HG02610 (cell line): ENCODE measurements at regions not wholly inside any gene's neighbourhood (a gene's known extent, or its start where the extent isn't known, plus 50 kb on each side); places are given as distances from the start of the nearest gene placed in this dataset.
A peak's percentile ranks its signal among the peaks of the same experiment; 100 is the strongest.
"Not testable (repeated sequence)": the region's sequence is repeated elsewhere in the genome, so short reads cannot be mapped to it uniquely, and the experiment has no call there.

Experiments
- ATAC-seq: cut with Tn5 transposase; IDR thresholded peaks from one replicate; pipeline ENCODE4 v1.9.1; 2021; ENCODE audit warnings: mild to moderate bottlenecking, moderate library complexity; ENCODE audit not compliant: unreplicated experiment

- not testable (repeated sequence) for ATAC-seq
Measured at GRCh38 chr15:21774760-21775159, 102.8 kb downstream of the POTEB start.

- ATAC-seq = not testable (repeated sequence)
Measured at GRCh38 chr15:21766524-21766923, 111.0 kb downstream of the POTEB start.

GRCh38 chr15:21763756-21764155, 113.8 kb downstream of the POTEB start:
- ATAC-seq = not testable (repeated sequence)

DNA sequence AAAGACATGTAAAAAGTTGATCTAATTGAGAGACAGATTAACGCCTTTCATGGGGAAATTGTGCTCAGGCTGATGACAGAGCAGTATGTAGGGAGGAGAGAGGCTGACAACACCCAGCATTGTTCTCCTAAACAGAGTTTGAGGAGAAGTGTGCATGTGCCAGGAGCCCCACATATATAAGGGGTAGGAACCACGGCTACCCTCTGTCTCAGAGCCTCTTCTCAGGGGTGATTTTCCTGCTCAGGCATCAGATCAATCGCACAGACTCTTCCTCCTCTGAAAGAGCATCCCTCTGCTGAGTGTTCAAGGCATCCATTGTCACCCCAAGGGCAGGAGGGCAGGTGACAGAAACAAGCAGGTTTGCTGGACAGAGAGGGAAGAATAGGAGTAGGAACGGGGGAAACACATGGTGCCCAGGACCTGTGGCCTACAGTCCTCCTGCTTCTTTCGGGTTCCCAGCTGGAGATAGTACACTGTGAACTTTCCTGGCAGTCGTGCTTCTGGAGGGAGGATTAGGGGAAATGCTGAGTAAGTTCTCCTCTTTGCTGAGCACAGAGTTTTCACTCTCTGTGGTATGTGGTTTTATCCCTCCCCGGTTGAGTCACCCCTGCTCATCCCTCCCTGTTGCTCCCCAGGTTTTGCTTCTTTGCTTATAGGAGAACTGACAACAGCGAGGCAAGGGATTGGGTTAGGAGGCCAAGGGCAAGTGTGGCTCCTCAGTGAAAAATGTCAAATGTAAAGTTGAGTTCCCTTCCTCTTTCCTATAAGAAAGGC, 117.1 kb downstream of the POTEB start:
- not testable (repeated sequence) for ATAC-seq

DNA sequence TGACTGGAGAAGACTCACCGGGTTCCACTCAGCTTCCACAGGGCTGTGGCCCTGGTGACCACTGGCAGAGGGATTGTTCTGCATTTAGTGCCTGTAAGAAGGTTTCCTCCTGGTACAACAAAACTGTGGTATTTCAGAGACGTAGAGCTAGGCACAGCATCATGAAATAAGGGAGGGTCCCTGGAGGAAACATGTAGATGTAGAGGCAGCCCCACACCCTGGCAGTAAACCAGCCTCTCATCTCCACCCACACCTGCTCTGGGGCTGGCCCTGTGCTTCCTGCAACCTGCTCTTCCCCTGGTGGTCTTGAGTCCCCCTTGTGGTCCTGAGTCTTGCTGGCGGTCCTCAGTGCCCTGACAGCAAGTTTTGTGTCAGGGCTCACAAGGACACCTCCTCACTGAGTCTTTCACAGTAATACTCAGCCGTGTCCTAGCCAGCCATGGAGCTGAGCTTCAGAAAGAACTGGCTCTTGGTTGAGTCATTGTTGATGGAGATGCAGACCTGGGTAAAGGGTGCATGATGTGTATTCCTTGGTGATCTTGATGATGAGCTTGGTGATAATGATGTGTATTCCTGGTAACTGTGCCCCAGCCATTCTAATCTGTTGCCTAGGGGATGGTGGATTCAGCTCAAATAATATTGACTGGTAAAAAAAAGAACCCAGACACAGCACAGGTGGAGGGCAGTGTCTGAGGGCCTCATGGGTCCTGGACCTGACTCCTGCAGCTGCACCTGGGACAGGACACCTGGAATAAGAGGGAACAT, 118.0 kb downstream of the POTEB start:
- not testable (repeated sequence) for ATAC-seq

DNA sequence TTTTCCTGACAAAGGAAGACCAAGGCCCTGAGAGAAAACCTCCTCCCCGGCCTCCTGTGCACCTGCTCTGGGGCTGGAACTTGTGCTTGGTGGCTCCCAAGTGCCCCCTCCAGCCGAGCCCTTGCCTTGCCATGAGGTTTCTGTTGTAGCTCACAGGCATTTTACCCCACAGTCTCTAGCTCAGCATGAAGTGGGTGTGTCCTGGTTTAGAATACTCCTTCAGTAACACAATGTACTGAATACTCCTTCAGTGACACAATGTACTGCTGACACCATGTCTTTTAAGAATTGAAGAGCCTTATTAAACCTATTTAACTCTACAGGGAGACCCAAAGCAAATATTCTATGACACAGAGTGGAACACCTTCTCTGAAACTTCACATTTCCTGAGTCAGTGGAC, 123.7 kb downstream of the POTEB start:
- ATAC-seq = not testable (repeated sequence)

- ATAC-seq = not testable (repeated sequence)
Measured at GRCh38 chr15:21752124-21752957, 125.2 kb downstream of the POTEB start.

GRCh38 chr15:21749173-21749572, 128.4 kb downstream of the POTEB start:
- not testable (repeated sequence) for ATAC-seq

DNA sequence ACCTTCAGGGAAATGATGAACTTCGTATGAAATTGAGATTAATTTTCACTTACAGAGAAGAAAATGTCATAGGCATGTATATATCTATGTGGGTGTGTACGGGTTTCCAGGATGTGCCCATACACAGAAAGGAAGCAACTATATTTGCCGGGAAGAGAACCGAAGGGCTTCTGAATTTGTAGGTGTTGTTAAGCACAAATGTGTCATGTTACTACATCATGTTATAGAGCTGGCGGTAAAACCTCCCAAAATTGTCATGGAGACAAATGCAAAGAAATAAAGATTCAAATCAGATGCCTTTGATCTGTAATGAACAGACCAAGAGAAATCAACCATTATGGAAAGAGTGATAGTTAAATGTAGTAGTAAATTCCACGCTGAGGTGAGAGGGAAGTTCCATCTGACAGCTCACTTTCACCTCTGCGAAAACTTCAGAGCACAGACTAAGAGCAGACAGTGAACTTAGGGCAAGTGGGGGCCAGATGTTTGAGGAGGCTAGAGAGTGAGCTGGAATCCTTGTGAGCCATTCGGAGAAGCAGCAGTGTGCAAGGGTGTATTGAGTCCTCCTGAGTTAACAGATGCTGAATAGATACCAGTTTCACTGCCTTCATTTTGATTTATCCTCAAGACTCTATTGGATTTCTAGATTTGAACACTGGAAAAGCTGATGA, 133.2 kb downstream of the POTEB start:
- ATAC-seq = not testable (repeated sequence)

- ATAC-seq = not testable (repeated sequence)
Measured at GRCh38 chr15:21742067-21742466, 135.5 kb downstream of the POTEB start.

DNA sequence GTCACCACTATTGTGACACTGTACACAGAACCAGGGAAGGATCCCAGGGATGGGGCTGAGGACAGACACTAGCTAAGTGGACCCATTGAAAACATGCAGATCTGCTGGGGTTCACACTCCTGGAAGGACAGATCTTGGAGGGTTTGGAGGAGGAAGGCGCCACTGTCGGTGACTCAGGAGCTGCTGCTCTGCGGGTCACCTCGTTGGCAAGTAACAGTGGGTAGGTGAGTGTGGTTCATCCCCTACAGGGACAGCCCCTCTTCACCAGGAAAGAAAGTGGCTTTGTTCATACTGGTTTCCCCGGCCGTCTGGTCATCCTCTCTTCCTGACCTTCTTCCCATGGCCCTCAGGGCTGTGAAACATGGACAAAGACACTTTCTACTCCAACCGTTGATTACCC, 139.5 kb downstream of the POTEB start:
- ATAC-seq = not testable (repeated sequence)

DNA sequence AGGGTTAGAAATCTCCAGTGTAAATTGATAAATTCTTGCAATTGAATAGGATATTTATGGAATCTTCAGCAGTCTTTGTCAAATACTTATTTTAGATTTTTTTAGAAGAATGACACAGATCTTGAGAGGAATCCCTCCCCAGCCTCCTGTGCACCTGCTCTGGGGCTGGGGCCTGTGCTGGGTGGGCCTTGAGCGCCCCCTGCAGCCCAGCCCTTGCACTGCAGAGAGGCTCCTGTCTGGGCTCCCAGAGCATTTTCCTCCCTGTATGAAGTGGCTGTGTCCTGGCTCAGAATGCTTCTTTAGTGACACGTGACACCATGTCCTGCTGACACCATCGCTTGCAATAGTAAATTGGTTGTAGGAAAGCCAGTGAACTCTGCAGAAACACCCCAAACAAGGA, 141.1 kb downstream of the POTEB start:
- ATAC-seq = not testable (repeated sequence)

- ATAC-seq = not testable (repeated sequence)
Measured at GRCh38 chr15:21735837-21736236, 141.7 kb downstream of the POTEB start.

DNA sequence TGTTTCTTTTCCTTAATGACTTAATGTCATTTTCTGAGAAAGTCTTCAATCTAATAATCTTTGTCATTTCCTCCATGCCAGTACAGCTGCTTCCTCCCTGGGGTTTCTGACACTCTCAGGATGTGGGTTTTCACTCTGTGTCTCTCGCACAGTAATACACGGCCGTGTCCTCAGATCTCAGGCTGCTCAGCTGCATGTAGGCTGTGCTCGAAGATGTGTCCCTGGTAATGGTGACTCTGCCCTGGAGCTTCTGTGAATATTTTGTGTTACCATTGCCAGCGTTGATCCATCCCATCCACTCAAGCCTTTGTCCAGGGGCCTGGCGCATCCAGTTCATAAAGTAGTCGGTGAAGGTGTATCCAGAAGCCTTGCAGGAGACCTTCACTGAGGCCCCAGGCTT, 142.2 kb downstream of the POTEB start:
- not testable (repeated sequence) for ATAC-seq

DNA sequence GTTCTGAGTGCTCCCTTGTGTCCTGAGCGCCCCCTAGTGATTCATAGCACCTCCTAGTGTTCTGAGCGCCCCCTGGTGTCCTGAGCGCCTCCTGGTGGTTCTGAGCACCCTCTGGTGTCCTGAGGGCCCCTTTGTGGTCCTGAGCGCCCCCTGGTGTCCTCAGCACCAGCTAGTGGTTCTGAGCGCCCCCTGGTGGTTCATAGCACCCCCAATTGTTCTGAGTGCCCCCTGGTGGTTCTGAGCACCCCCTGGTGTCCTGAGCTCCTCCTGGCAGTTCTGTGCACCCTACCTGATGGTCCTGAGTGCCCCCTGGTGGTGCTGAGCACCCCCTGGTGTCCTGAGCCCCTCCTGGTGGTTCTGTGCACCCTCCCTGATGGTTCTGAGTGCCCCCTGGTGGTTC, 146.0 kb downstream of the POTEB start:
- peak; percentile 48 for ATAC-seq

DNA sequence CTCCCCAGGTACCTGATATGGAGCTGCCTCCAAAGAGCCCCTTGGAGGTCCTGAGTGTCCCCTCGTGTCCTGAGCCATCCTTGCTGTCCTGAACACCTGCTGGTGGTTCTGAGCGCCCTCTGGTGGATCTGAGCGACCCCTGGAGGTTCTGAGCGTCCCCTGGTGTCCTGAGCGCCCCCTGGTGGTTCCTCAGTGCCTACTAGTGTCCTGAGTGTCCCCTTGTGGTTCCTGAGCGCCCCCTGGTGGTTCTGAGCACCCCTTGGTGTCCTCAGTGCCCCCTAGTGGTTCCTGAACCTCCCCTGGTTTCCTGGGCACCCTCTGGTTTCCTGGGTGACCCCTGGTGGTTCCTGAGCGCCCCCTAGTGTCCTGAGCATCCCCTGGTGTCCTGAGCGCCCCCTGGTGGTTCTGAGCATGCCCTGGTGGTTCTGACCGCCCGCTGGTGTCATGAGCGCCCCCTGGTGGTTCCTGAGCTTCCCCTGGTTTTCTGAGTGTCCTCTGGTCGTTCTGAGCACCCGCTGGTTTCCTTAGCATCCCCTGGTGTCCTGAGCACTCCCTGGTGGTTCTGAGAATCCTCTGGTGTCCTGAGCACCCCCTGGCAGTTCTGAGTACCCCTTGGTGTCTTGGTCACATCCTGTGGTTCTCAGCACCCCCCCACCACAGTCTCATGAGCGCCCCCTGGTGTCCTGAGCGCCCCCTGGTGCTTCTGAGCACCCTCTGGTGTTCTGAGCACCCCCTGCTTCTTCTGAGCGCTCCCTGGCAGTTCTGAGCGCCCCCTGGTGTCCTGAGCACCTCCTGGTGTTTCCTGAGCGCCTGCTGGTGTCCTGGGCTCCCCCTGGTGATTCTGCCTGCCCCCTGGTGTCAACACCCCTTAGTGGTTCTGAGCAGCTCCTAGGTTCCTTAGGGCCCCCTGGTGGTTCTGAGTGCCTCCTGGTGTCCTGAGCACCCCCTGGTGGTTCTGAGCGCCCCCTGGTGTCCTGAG, 146.8 kb downstream of the POTEB start:
- ATAC-seq = peak; percentile 76

GRCh38 chr15:21724988-21725387, 152.5 kb downstream of the POTEB start:
- not testable (repeated sequence) for ATAC-seq

DNA sequence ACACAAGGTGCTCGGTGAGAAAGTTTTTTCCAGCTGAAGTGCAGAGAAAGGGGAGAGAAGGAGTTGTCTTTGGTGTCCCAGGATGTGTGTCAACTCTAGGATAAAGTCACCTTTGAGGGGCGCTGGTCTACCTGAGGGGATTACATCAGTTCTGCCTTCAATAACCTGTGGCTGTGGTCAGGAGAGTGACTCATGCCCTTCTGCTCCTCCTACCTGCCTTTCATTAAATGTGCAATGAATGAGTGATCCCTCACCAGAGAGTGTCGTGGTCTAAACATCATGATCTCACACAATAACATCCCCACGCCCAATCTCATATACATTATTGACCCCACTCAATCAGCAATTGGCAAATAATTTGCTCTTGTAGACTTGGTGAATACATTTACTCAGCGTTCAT, 156.4 kb downstream of the POTEB start:
- ATAC-seq = not testable (repeated sequence)

DNA sequence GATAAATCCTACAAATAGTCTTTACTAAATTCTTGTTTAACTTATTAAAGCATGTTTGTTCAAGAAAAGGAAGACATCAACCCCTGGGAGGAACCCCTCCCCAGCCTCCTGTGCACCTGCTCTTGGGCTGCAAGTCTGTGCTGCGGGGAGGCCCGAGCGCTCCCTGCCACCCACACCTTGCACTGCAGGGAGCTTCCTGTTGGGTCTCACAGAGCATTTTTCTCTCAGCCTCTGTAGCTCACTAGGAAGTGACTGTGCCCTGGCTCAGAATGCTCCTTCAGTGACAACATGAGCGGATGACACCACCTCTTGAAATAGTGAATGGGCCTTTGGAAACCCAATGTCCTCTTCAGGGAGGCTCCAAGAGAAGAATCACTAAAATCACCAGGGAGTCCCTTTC, 158.8 kb downstream of the POTEB start:
- ATAC-seq = peak; percentile 69
